ENCODE measurements at regions not wholly inside any gene's neighbourhood (a gene's known extent, or its start where the extent isn't known, plus 50 kb on each side); places are given as distances from the start of the nearest gene placed in this dataset.
"Not testable (repeated sequence)": the region's sequence is repeated elsewhere in the genome, so short reads cannot be mapped to it uniquely, and the experiment has no call there.

DNA sequence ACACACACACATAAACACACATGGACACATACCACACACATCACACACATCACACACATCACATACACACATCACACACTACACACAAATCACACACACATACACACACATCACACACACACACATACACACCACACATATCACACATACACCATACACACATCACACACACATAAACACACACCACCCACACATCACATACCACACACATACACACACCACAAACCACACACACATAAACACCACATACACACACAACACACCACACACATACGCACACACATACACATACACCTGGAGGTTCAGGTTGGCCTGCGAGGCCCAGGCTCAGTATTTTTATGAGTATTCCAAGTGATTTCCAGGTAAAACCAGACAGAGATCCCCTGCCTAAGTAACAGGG, 279.5 kb downstream of the FOXL1 start:
- Histone ChIP-seq H3K9me3 (no peaks in the 10 kb centered on the region), H3K27me3 (no peaks in the 10 kb centered on the region), H3K4me3 (no peak overlapping the region), H3K27ac (no peak overlapping the region), H3K36me3 (ENCODE audit: low read depth, missing control alignments) (no peaks in the 10 kb centered on the region), H3K4me1 (no peaks in the 10 kb centered on the region)
- 91 to 95% methylated on average over 2 of the region's 2 CpGs for WGBS, 2 donors
- intact Hi-C loops (cut with DNase I; ENCODE audit: low total_unique reads) = no loop called here
- no peak for DNase-seq
- TF ChIP-seq, protein P1, sequence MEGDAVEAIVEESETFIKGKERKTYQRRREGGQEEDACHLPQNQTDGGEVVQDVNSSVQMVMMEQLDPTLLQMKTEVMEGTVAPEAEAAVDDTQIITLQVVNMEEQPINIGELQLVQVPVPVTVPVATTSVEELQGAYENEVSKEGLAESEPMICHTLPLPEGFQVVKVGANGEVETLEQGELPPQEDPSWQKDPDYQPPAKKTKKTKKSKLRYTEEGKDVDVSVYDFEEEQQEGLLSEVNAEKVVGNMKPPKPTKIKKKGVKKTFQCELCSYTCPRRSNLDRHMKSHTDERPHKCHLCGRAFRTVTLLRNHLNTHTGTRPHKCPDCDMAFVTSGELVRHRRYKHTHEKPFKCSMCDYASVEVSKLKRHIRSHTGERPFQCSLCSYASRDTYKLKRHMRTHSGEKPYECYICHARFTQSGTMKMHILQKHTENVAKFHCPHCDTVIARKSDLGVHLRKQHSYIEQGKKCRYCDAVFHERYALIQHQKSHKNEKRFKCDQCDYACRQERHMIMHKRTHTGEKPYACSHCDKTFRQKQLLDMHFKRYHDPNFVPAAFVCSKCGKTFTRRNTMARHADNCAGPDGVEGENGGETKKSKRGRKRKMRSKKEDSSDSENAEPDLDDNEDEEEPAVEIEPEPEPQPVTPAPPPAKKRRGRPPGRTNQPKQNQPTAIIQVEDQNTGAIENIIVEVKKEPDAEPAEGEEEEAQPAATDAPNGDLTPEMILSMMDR (IDR thresholded peaks at IDR 0.05) = no peak
- no peak for TF ChIP-seq POLR2A (IDR thresholded peaks at IDR 0.05)

DNA sequence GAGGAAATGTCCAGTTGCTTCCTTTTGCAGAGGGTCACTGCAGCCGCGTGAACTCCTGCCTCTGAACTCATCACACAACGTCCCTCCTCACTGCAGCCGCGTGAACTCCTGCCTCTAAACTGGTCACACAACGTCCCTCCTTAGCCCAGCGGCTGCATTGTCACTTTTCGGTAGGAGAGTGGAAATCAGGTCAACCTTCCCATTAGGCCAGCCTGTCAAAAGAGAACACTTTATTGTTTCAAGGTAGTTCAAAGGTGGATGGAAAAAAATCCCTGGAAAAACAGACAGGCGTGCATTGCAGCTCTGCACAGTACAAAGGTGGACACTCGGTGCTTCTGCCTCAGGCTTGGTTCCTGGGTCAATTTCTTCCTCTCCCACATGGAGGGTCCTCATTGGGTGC, 280.2 kb downstream of the FOXL1 start:
- TF ChIP-seq, protein P1 (IDR thresholded peaks at IDR 0.05) = no peak
- TF ChIP-seq POLR2A (IDR thresholded peaks at IDR 0.05) = no peak
- Histone ChIP-seq H3K4me3 (no peak overlapping the region), H3K4me1 (no peaks in the 10 kb centered on the region), H3K9me3 (no peaks in the 10 kb centered on the region), H3K27ac (no peak overlapping the region), H3K27me3 (no peaks in the 10 kb centered on the region), H3K36me3 (ENCODE audit: low read depth, missing control alignments) (no peaks in the 10 kb centered on the region)
- intact Hi-C loops (cut with DNase I; ENCODE audit: low total_unique reads) = no loop called here
- 41 to 53% methylated on average over 10 of the region's 10 CpGs for WGBS, 2 donors
- DNase-seq = no peak

DNA sequence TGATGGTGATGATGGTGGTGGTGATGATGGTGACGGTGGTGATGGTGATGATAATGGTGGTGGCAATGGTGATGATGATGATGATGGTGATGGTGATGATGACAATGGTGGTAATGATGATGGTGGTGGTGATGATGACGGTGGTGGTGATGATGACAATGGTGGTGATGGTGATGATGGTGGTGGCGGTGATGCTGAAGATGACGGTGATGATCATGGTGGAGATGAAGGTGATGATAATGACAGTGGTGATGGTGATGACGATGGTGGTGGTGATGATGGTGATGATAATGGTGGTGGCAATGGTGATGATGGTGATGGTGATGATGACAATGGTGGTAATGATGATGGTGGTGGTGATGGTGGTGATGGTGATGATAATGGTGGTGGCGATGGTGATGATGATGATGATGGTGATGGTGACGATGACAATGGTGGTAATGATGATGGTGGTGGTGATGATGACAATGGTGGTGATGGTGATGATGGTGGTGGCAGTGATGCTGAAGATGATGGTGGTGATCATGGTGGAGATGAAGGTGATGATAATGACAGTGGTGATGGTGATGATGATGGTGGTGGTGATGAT, 283.0 kb downstream of the FOXL1 start:
- WGBS, 2 donors = 85 to 87% methylated on average over 7 of the region's 7 CpGs
- H3K36me3 ChIP-seq (ENCODE audit: low read depth, missing control alignments); DNase-seq; H3K27ac ChIP-seq; H3K9me3 ChIP-seq; intact Hi-C loops (cut with DNase I; ENCODE audit: low total_unique reads); H3K27me3 ChIP-seq; H3K4me1 ChIP-seq; H3K4me3 ChIP-seq: not testable (repeated sequence)

DNA sequence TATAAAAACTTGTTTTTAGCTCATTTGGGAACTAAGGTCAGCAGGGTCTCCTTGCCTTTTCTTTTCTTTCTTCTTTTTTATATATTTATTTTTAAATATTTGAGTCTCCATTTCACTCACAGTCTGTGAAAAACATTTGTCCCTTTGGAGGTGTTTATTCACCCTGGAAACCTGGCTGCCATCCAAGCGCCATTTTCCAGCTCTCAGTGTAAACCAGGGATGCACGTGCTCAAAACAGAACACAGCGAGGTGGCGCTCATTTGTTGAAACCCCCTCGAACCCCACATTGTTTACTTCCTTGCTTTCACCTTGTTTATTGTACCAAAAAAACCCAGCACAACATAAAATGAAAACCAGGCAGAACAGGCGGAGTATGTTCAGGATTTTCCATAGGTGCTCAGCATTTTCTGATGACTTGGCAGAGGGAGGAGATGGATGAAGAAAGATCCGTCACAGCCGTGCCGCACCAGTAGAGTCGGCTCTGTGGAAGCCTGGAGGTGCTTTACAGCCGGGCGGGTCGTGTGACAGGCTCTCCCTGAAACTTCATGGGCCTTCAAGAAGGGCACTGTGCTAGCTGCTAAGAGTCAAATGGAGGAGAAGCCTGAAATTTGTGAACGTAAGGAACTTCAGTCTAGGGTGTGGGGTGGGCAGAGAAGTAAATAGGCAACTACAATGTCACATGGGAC, 284.4 kb downstream of the FOXL1 start:
- H3K9me3 ChIP-seq = no peaks in the 10 kb centered on the region
- H3K4me3 ChIP-seq = no peak overlapping the region
- no peak overlapping the region for H3K27ac ChIP-seq
- 75 to 80% methylated on average over 14 of the region's 14 CpGs for WGBS, 2 donors
- no peaks in the 10 kb centered on the region for H3K27me3 ChIP-seq
- H3K36me3 ChIP-seq (ENCODE audit: low read depth, missing control alignments) = no peaks in the 10 kb centered on the region
- H3K4me1 ChIP-seq = no peaks in the 10 kb centered on the region
- intact Hi-C loops (cut with DNase I; ENCODE audit: low total_unique reads) = no loop called here
- TF ChIP-seq, protein P1 (IDR thresholded peaks at IDR 0.05) = no peak
- TF ChIP-seq POLR2A (IDR thresholded peaks at IDR 0.05) = no peak
- no peak for DNase-seq

DNA sequence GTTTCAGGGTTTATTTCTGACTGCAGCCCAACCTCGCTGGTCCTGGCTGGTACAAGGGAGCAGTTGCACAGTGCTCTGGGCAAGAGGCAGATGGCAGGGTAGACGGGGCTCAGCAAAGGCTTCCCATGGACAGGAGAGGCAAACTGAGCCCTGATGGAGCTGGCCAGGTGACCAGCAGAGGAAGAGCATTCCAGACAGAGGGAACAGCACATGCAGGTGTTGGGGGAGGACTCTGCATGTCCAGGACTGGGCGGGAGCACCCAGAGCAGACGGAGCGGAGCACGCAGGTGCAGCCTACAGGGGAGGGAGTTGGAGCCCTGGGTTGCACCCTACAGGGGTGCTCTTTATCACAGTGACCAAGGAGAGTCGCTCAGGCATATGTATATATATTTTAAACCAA, 285.3 kb downstream of the FOXL1 start:
- intact Hi-C loops (cut with DNase I; ENCODE audit: low total_unique reads) = no loop called here
- no peaks in the 10 kb centered on the region for H3K4me1 ChIP-seq
- no peaks in the 10 kb centered on the region for H3K9me3 ChIP-seq
- TF ChIP-seq, protein P1 (IDR thresholded peaks at IDR 0.05) = no peak
- TF ChIP-seq POLR2A (IDR thresholded peaks at IDR 0.05) = no peak
- DNase-seq = no peak
- H3K36me3 ChIP-seq (ENCODE audit: low read depth, missing control alignments) = no peaks in the 10 kb centered on the region
- no peak overlapping the region for H3K4me3 ChIP-seq
- 86 to 90% methylated on average over 7 of the region's 7 CpGs for WGBS, 2 donors
- H3K27me3 ChIP-seq = no peaks in the 10 kb centered on the region
- no peak overlapping the region for H3K27ac ChIP-seq
